ENCODE measurements at regions not wholly inside any gene's neighbourhood (a gene's known extent, or its start where the extent isn't known, plus 50 kb on each side); places are given as distances from the start of the nearest gene placed in this dataset.

DNA sequence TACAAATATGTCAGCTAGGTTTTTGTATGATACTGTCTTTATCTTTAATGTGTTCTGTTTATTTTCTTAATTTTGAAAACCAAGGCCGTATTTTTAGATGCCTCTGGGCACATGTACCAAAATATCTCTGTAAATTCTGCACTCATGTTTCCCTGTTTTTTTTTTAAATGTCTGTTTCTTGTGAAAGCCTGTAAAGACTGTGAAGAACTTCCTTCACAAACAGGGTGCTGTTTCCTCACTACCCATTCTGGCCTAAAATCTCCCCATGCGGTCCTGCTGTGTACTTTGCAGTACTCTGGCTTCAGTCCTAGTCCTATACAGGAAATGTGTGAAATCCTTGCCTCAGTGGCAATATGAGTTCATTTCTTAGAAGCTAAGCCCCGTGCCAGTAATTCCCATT, 133.4 kb upstream of the ZBTB20 start:
- H3K4me1 Mint-ChIP-seq (ENCODE audit: insufficient read depth, unreplicated experiment) = no peaks in the 10 kb centered on the region
- no peak overlapping the region for H3K27ac Mint-ChIP-seq (ENCODE audit: low read depth, unreplicated experiment)
- H3K9me3 Mint-ChIP-seq (ENCODE audit: unreplicated experiment) = no peaks in the 10 kb centered on the region
- intact Hi-C loops (cut with micrococcal nuclease) = no loop called here
- no TSS peak for BruUV-seq (replicated peaks)
- H3K36me3 Mint-ChIP-seq (ENCODE audit: insufficient read depth, unreplicated experiment) = no peaks in the 10 kb centered on the region
- TF ChIP-seq, protein P1, sequence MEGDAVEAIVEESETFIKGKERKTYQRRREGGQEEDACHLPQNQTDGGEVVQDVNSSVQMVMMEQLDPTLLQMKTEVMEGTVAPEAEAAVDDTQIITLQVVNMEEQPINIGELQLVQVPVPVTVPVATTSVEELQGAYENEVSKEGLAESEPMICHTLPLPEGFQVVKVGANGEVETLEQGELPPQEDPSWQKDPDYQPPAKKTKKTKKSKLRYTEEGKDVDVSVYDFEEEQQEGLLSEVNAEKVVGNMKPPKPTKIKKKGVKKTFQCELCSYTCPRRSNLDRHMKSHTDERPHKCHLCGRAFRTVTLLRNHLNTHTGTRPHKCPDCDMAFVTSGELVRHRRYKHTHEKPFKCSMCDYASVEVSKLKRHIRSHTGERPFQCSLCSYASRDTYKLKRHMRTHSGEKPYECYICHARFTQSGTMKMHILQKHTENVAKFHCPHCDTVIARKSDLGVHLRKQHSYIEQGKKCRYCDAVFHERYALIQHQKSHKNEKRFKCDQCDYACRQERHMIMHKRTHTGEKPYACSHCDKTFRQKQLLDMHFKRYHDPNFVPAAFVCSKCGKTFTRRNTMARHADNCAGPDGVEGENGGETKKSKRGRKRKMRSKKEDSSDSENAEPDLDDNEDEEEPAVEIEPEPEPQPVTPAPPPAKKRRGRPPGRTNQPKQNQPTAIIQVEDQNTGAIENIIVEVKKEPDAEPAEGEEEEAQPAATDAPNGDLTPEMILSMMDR (IDR thresholded peaks at IDR 0.05; ENCODE audit: unreplicated experiment) = no peak
- no peak overlapping the region for H3K4me3 Mint-ChIP-seq (ENCODE audit: unreplicated experiment)
- ChIA-PET POLR2A (no interaction called here), CTCF (no interaction called here)
- H3K27me3 Mint-ChIP-seq (ENCODE audit: insufficient read depth, unreplicated experiment) = no peaks in the 10 kb centered on the region
- no peak for DNase-seq (ENCODE audit: unreplicated experiment)

DNA sequence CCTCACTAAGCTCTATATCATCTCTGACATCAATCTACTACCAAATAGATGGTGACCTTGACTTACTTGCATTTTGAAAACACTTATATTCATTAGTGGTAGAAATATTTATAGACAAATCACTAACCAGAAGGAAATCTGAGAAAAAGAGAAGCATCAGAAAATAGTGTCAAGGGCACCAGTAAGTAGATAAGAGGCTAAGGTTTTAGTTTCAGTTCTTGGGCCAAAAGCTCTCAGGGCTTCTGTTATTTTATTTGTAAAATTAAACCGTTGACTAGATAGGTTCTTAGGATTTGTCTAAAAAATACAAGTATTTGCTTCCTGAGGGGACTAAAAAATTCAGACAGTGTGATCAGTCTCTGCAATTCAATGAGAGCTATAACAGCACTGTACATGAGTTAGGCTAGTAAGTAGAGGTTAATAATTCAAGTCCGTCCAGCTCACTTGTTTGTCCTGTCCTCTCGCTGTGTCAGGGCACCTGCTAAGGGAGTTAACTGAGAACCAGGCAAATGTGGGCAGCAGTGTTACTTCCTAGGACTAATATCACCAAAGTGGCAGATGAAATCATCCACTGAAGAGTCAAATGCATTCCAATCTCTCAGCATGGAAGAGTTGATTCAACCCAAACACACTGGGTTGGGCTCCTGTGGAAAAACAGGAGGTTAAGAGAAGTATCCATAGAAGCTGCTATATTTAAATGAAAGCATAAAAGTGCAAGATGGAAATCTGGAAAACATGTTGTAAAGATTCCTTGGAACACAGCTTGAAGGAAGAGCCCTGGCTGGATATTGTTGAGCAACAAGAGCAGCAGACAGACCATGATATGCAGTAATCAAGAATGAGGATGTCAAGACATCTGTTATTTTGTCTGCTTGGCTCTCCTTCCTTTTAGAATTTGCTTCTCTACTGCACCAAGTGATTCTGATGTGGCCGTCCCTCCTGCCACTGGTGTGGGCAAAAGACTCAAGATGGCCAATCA, 134.9 kb upstream of the ZBTB20 start:
- Mint-ChIP-seq H3K9me3 (ENCODE audit: unreplicated experiment) (no peaks in the 10 kb centered on the region), H3K4me3 (ENCODE audit: unreplicated experiment) (no peak overlapping the region), H3K4me1 (ENCODE audit: insufficient read depth, unreplicated experiment) (no peaks in the 10 kb centered on the region), H3K36me3 (ENCODE audit: insufficient read depth, unreplicated experiment) (no peaks in the 10 kb centered on the region), H3K27me3 (ENCODE audit: insufficient read depth, unreplicated experiment) (no peaks in the 10 kb centered on the region), H3K27ac (ENCODE audit: low read depth, unreplicated experiment) (no peak overlapping the region)
- intact Hi-C loops (cut with micrococcal nuclease) = no loop called here
- TF ChIP-seq, protein P1 (IDR thresholded peaks at IDR 0.05; ENCODE audit: unreplicated experiment) = no peak
- ChIA-PET CTCF (interaction anchor here (0.6 to 1.1 kb wide), 4 partner anchors 11 to 1448 kb away, joined by 3 to 4 read pairs (median 3); no protein-coding TSS in a partner anchor), POLR2A (interaction anchor here (1.4 kb wide), 1 partner anchor 10 kb away, joined by 4 read pairs; no protein-coding TSS in a partner anchor)
- BruUV-seq (replicated peaks) = no TSS peak
- DNase-seq (ENCODE audit: unreplicated experiment) = no peak

DNA sequence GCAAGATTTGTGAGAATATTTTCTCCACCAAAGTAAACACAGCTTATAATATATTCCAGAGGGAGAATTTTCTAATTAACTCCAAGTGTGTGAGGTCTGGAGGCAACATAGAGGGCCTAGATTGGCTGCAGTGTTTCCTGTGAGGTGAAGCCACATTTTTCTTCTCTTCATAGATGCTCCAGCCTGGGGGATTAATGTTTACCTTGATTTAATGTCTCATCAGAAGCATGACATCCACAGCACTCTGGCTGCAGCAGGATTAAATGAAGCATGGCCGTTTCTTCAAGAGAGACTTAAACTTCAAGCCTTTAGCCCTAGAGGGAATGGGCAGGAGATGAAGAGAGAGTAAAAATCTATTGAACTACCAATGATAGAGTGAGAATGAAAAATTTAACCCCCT, 137.9 kb upstream of the ZBTB20 start:
- CTCF ChIA-PET = interaction anchor here (0.8 kb wide), 1 partner anchor 902 kb away, joined by 4 read pairs; no protein-coding TSS in a partner anchor

More for the DNA sequence above, 137.9 kb upstream of the ZBTB20 start:
- no TSS peak for BruUV-seq (replicated peaks)
- intact Hi-C loops (cut with micrococcal nuclease) = no loop called here
- H3K27ac Mint-ChIP-seq (ENCODE audit: low read depth, unreplicated experiment) = no peak overlapping the region
- no peak overlapping the region for H3K4me3 Mint-ChIP-seq (ENCODE audit: unreplicated experiment)
- H3K9me3 Mint-ChIP-seq (ENCODE audit: unreplicated experiment) = no peaks in the 10 kb centered on the region
- DNase-seq (ENCODE audit: unreplicated experiment) = no peak
- TF ChIP-seq, protein P1 (IDR thresholded peaks at IDR 0.05; ENCODE audit: unreplicated experiment) = no peak
- H3K4me1 Mint-ChIP-seq (ENCODE audit: insufficient read depth, unreplicated experiment) = no peaks in the 10 kb centered on the region
- H3K27me3 Mint-ChIP-seq (ENCODE audit: insufficient read depth, unreplicated experiment) = no peaks in the 10 kb centered on the region
- H3K36me3 Mint-ChIP-seq (ENCODE audit: insufficient read depth, unreplicated experiment) = no peaks in the 10 kb centered on the region
- POLR2A ChIA-PET = no interaction called here
